ENCODE measurements at regions not wholly inside any gene's neighbourhood (a gene's known extent, or its start where the extent isn't known, plus 50 kb on each side); places are given as distances from the start of the nearest gene placed in this dataset.

- no peak for TF ChIP-seq CTCF (IDR thresholded peaks at IDR 0.05)
- no peak for TF ChIP-seq POLR2A (IDR thresholded peaks at IDR 0.05)
These were observed 51.8 kb upstream of the TRAM1L1 start for GRCh38 chr4:117137145-117137544.
